ENCODE measurements at regions not wholly inside any gene's neighbourhood (a gene's known extent, or its start where the extent isn't known, plus 50 kb on each side); places are given as distances from the start of the nearest gene placed in this dataset.

GRCh38 chr13:50280441-50280937 lies 265.2 kb downstream of the KCNRG start:
- ATAC-seq = no peak
- no peak for TF ChIP-seq BACH2 (CRISPR knock-in tag; IDR thresholded peaks at IDR 0.05; ENCODE audit: borderline replicate concordance)
- no peak for TF ChIP-seq RARB (CRISPR knock-in tag; IDR thresholded peaks at IDR 0.05)
- no peak for TF ChIP-seq PPARA (CRISPR knock-in tag; IDR thresholded peaks at IDR 0.05; ENCODE audit: borderline replicate concordance)
- TF ChIP-seq TCF4 (CRISPR knock-in tag; IDR thresholded peaks at IDR 0.05; ENCODE audit: borderline replicate concordance) = no peak
- no peak for TF ChIP-seq GLIS3 (CRISPR knock-in tag; IDR thresholded peaks at IDR 0.05)
- no peak for TF ChIP-seq OSR1 (CRISPR knock-in tag; IDR thresholded peaks at IDR 0.05)
- TF ChIP-seq ZNF565 (CRISPR knock-in tag; conservative IDR thresholded peaks at IDR 0.05; ENCODE audit: low read depth) = no peak
- no peak for TF ChIP-seq ARNTL (CRISPR knock-in tag; IDR thresholded peaks at IDR 0.05; ENCODE audit: borderline replicate concordance, low read depth)

- ATAC-seq = no peak
- TF ChIP-seq ARNTL (CRISPR knock-in tag; IDR thresholded peaks at IDR 0.05; ENCODE audit: borderline replicate concordance, low read depth) (no peak), GLIS3 (CRISPR knock-in tag; IDR thresholded peaks at IDR 0.05) (no peak), TSHZ2 (CRISPR knock-in tag; IDR thresholded peaks at IDR 0.05) (no peak)
These were observed 266.8 kb downstream of the KCNRG start for GRCh38 chr13:50282016-50282415.

DNA sequence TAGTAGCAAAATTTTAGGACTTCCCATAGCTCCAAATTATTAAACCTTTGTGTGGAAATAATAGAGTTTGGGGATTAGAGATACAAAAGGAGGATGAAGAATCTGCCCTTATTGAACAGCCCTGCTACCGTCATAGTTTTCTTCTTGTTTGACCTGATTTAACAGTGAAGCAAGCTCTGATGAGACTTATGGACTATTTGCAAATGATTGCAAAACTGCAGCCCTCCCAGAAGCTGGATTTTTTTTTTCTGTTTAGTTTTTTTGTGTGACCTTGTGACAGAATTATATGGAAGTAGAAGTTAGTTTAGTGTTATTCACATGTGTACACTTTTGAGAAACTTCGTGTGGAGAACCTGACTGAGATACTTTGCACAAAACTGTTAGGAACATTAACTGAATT lies 267.8 kb downstream of the KCNRG start:
- TF ChIP-seq SNAI2 (CRISPR knock-in tag; IDR thresholded peaks at IDR 0.05) (no peak), TSHZ2 (CRISPR knock-in tag; IDR thresholded peaks at IDR 0.05) (no peak), ZNF565 (CRISPR knock-in tag; conservative IDR thresholded peaks at IDR 0.05; ENCODE audit: low read depth) (no peak), RARB (CRISPR knock-in tag; IDR thresholded peaks at IDR 0.05) (no peak), PPARA (CRISPR knock-in tag; IDR thresholded peaks at IDR 0.05; ENCODE audit: borderline replicate concordance) (no peak), CSRNP3 (CRISPR knock-in tag; IDR thresholded peaks at IDR 0.05) (no peak), BACH2 (CRISPR knock-in tag; IDR thresholded peaks at IDR 0.05; ENCODE audit: borderline replicate concordance) (no peak), PATZ1 (CRISPR knock-in tag; IDR thresholded peaks at IDR 0.05; ENCODE audit: borderline replicate concordance) (no peak), OSR1 (CRISPR knock-in tag; IDR thresholded peaks at IDR 0.05) (no peak), GLIS3 (CRISPR knock-in tag; IDR thresholded peaks at IDR 0.05) (no peak), POU6F1 (CRISPR knock-in tag; IDR thresholded peaks at IDR 0.05; ENCODE audit: borderline replicate concordance, low read depth) (no peak), TCF4 (CRISPR knock-in tag; IDR thresholded peaks at IDR 0.05; ENCODE audit: borderline replicate concordance) (no peak), ESRRG (CRISPR knock-in tag; IDR thresholded peaks at IDR 0.05) (no peak), ZFP30 (CRISPR knock-in tag; IDR thresholded peaks at IDR 0.05) (no peak), ZNF8 (CRISPR knock-in tag; IDR thresholded peaks at IDR 0.05) (no peak)
- ATAC-seq = no peak

Measured in SK-N-SH treated with all-trans-retinoic acid at 6 μM for 48 hours (cell line).